ENCODE measurements at regions not wholly inside any gene's neighbourhood (a gene's known extent, or its start where the extent isn't known, plus 50 kb on each side); places are given as distances from the start of the nearest gene placed in this dataset.

- no peak overlapping the region for H3K27ac ChIP-seq
- H3K9me3 ChIP-seq: no peaks in the 10 kb centered on the region
- ATAC-seq (no peak), DNase-seq (no peak)
- no peaks in the 10 kb centered on the region for H3K27me3 ChIP-seq
- no peaks in the 10 kb centered on the region for H3K36me3 ChIP-seq
- no peak for TF ChIP-seq CTCF (IDR thresholded peaks at IDR 0.05)
- intact Hi-C loops (cut with DNase I): no loop called here
- peaks cover 4% of the 10 kb centered on the region for H3K4me1 ChIP-seq
- no peak overlapping the region for H3K4me3 ChIP-seq
Observed at GRCh38 chr20:6635034-6635736, 132.3 kb upstream of the BMP2 start.

GRCh38 chr20:6632187-6632586 is 135.3 kb upstream of the BMP2 start:
- TF ChIP-seq CTCF (IDR thresholded peaks at IDR 0.05): no peak
- intact Hi-C loops (cut with DNase I): no loop called here
- Histone ChIP-seq H3K4me3 (no peak overlapping the region), H3K27me3 (no peaks in the 10 kb centered on the region), H3K4me1 (peaks cover 4% of the 10 kb centered on the region), H3K9me3 (no peaks in the 10 kb centered on the region), H3K27ac (no peak overlapping the region), H3K36me3 (no peaks in the 10 kb centered on the region)
- no peak for ATAC-seq
- no peak for DNase-seq

GRCh38 chr20:6630514-6630913 is 137.0 kb upstream of the BMP2 start:
- intact Hi-C loops (cut with DNase I): no loop called here
- DNase-seq: no peak
- Histone ChIP-seq H3K36me3 (no peaks in the 10 kb centered on the region), H3K4me1 (no peaks in the 10 kb centered on the region), H3K27ac (no peak overlapping the region), H3K9me3 (no peaks in the 10 kb centered on the region), H3K27me3 (no peaks in the 10 kb centered on the region), H3K4me3 (no peak overlapping the region)
- ATAC-seq: no peak
- no peak for TF ChIP-seq CTCF (IDR thresholded peaks at IDR 0.05)

- DNase-seq: no peak
- no peaks in the 10 kb centered on the region for H3K4me1 ChIP-seq
- H3K36me3 ChIP-seq: no peaks in the 10 kb centered on the region
- no peak overlapping the region for H3K27ac ChIP-seq
- no peak overlapping the region for H3K4me3 ChIP-seq
- TF ChIP-seq CTCF (IDR thresholded peaks at IDR 0.05): no peak
- H3K27me3 ChIP-seq: no peaks in the 10 kb centered on the region
- ATAC-seq: no peak
- no peaks in the 10 kb centered on the region for H3K9me3 ChIP-seq
- intact Hi-C loops (cut with DNase I): no loop called here
Observed at GRCh38 chr20:6629564-6629963, 137.9 kb upstream of the BMP2 start.

- no peaks in the 10 kb centered on the region for H3K9me3 ChIP-seq
- DNase-seq (no peak), ATAC-seq (no peak)
- H3K4me1 ChIP-seq: no peaks in the 10 kb centered on the region
- no peak for TF ChIP-seq CTCF (IDR thresholded peaks at IDR 0.05)
- no peaks in the 10 kb centered on the region for H3K27me3 ChIP-seq
- intact Hi-C loops (cut with DNase I): no loop called here
- H3K36me3 ChIP-seq: no peaks in the 10 kb centered on the region
- H3K4me3 ChIP-seq: no peak overlapping the region
- H3K27ac ChIP-seq: no peak overlapping the region
Observed at GRCh38 chr20:6626805-6627204, 140.7 kb upstream of the BMP2 start.

GRCh38 chr20:6623989-6624388 is 143.5 kb upstream of the BMP2 start:
- no peak for TF ChIP-seq CTCF (IDR thresholded peaks at IDR 0.05)
- H3K27ac ChIP-seq: no peak overlapping the region
- H3K27me3 ChIP-seq: no peaks in the 10 kb centered on the region
- ATAC-seq: no peak
- intact Hi-C loops (cut with DNase I): no loop called here
- H3K9me3 ChIP-seq: no peaks in the 10 kb centered on the region
- H3K4me3 ChIP-seq: no peak overlapping the region
- DNase-seq: no peak
- no peaks in the 10 kb centered on the region for H3K36me3 ChIP-seq
- H3K4me1 ChIP-seq: no peaks in the 10 kb centered on the region

Measured in upper lobe of right lung (tissue), 1 donor.